Right lobe of liver (tissue), 6 donors: ENCODE measurements at regions not wholly inside any gene's neighbourhood (a gene's known extent, or its start where the extent isn't known, plus 50 kb on each side); places are given as distances from the start of the nearest gene placed in this dataset.

Experiments
- ATAC-seq, 4 donors: fragments of 200-7000 bp; cut with Tn5 transposase; one replicate each; pipeline ENCODE4 v1.9.1; 2020; ENCODE audit warnings: mild to moderate bottlenecking in 4 of 4, moderate library complexity in 4 of 4
- DNase-seq, 3 donors: peaks; one replicate each; pipeline ENCODE4 v3.0.0-alpha.2; 2020
- H3K27ac ChIP-seq, 3 donors: fragments of 200-600 bp; one replicate each; pipeline ENCODE4 v1.8.0; 2022
- H3K27me3 ChIP-seq, 2 donors: fragments of 200-600 bp; one replicate each; pipeline ENCODE4 v1.8.0; 2022
- H3K36me3 ChIP-seq, 4 donors: fragments of 200-600 bp; sonication (generic) in 1 of 4; one replicate each; pipeline versions ENCODE4 v1.5.1 to v1.8.0; 2017 to 2022; ENCODE audit warnings: control low read depth in 1 of 4
- H3K4me1 ChIP-seq, 4 donors: fragments of 200-600 bp; sonication (generic) in 1 of 4; one replicate each; pipeline versions ENCODE4 v1.5.1 to v1.8.0; 2017 to 2022; ENCODE audit warnings: control low read depth in 1 of 4
- H3K4me3 ChIP-seq, 3 donors: fragments of 200-600 bp; one replicate each; pipeline ENCODE4 v1.8.0; 2022
- H3K9me3 ChIP-seq, 4 donors: fragments of 200-600 bp; sonication (generic) in 1 of 4; one replicate each; pipeline versions ENCODE4 v1.5.1 to v1.8.0; 2017 to 2022; ENCODE audit warnings: control low read depth in 1 of 4
- CTCF ChIP-seq, 4 donors: fragments of 200-600 bp in 3 of 4; fragments of 450-650 bp in 1 of 4; IDR thresholded peaks; one replicate each; pipeline versions ENCODE4 v1.5.1 to v1.8.0; 2016 to 2022; ENCODE audit warnings: antibody characterized with exemption in 4 of 4, mild to moderate bottlenecking in 2 of 4
- POLR2A ChIP-seq: fragments of 450-650 bp; IDR thresholded peaks from one replicate; pipeline ENCODE4 v1.6.1; 2017; ENCODE audit warnings: antibody characterized with exemption, mild to moderate bottlenecking
- WGBS: methylation state at CpG from one replicate; pipeline ENCODE4 v1.1.6; 2018; ENCODE audit warnings: low coverage, low lambda C conversion rate; ENCODE audit not compliant: insufficient coverage; ENCODE audit errors: missing lambda C conversion rate; 5-methylcytosine and 5-hydroxymethylcytosine counted together
- intact Hi-C, 2 donors: fragments of 100-400 bp; cut with DNase I; formaldehyde crosslinking; loops; one replicate each; pipeline versions ENCODE4 v1.11.2 to v1.14.1; 2022
- donor health status: DM: no; HTN: yes; CAD: no.
- donor health status: DM: no; HTN: no; CAD: no.
- donor health status: DM: no; HTN: no; CAD: no.
- donor health status: DM: no; HTN: yes; CAD: no.
- donor health status: DM: no; HTN: yes; CAD: no.

GRCh38 chr16:59573528-59574271, 839.6 kb upstream of the GOT2 start:
- Histone ChIP-seq H3K4me3 (no peak overlapping the region), H3K9me3 (no peaks in the 10 kb centered on the region), H3K4me1 (no peaks in the 10 kb centered on the region), H3K27me3 (no peaks in the 10 kb centered on the region), H3K27ac (no peak overlapping the region), H3K36me3 (no peaks in the 10 kb centered on the region)
- no peak for ATAC-seq
- TF ChIP-seq CTCF (IDR thresholded peaks at IDR 0.05) (no peak), POLR2A (no peak)
- intact Hi-C loops: no loop called here
- WGBS: 61% methylated on average over 5 of the region's 5 CpGs
- no peak for DNase-seq

- ATAC-seq: no peak
- no peaks in the 10 kb centered on the region for H3K27me3 ChIP-seq
- no peaks in the 10 kb centered on the region for H3K36me3 ChIP-seq
- H3K4me1 ChIP-seq: no peaks in the 10 kb centered on the region
- 58% methylated on average over 5 of the region's 5 CpGs for WGBS
- intact Hi-C loops: no loop called here
- no peak for DNase-seq
- no peak overlapping the region for H3K4me3 ChIP-seq
- H3K27ac ChIP-seq: no peak overlapping the region
- TF ChIP-seq POLR2A (no peak), CTCF (IDR thresholded peaks at IDR 0.05) (no peak)
- H3K9me3 ChIP-seq: no peaks in the 10 kb centered on the region
These were observed 833.4 kb upstream of the GOT2 start for GRCh38 chr16:59567496-59567895.

GRCh38 chr16:59566446-59566845, 832.3 kb upstream of the GOT2 start:
- Histone ChIP-seq H3K9me3 (no peaks in the 10 kb centered on the region), H3K4me3 (no peak overlapping the region), H3K27ac (no peak overlapping the region), H3K36me3 (no peaks in the 10 kb centered on the region), H3K4me1 (no peaks in the 10 kb centered on the region), H3K27me3 (no peaks in the 10 kb centered on the region)
- ATAC-seq (no peak), DNase-seq (no peak)
- intact Hi-C loops: no loop called here
- no peak for TF ChIP-seq POLR2A
- no peak for TF ChIP-seq CTCF (IDR thresholded peaks at IDR 0.05)

- intact Hi-C loops: no loop called here
- no peaks in the 10 kb centered on the region for H3K9me3 ChIP-seq
- no peaks in the 10 kb centered on the region for H3K4me1 ChIP-seq
- no peak overlapping the region for H3K27ac ChIP-seq
- no peaks in the 10 kb centered on the region for H3K36me3 ChIP-seq
- no peaks in the 10 kb centered on the region for H3K27me3 ChIP-seq
- no peak for ATAC-seq
- no peak for TF ChIP-seq CTCF (IDR thresholded peaks at IDR 0.05)
- no peak for TF ChIP-seq POLR2A
- DNase-seq: no peak
- H3K4me3 ChIP-seq: no peak overlapping the region
These were observed 824.6 kb upstream of the GOT2 start for GRCh38 chr16:59558679-59559078.

GRCh38 chr16:59552164-59552563, 818.0 kb upstream of the GOT2 start:
- DNase-seq (no peak), ATAC-seq (no peak)
- H3K4me1 ChIP-seq: no peaks in the 10 kb centered on the region
- no peak overlapping the region for H3K4me3 ChIP-seq
- intact Hi-C loops: no loop called here
- no peak overlapping the region for H3K27ac ChIP-seq
- no peaks in the 10 kb centered on the region for H3K9me3 ChIP-seq
- H3K27me3 ChIP-seq: no peaks in the 10 kb centered on the region
- TF ChIP-seq POLR2A (no peak), CTCF (IDR thresholded peaks at IDR 0.05) (no peak)
- 40% methylated on average over 5 of the region's 5 CpGs for WGBS
- H3K36me3 ChIP-seq: no peaks in the 10 kb centered on the region
